ENCODE measurements at regions not wholly inside any gene's neighbourhood (a gene's known extent, or its start where the extent isn't known, plus 50 kb on each side); places are given as distances from the start of the nearest gene placed in this dataset.

GRCh38 chr5:168088410-168089173 is 202.9 kb upstream of the WWC1 start:
- H3K9me2 ChIP-seq (ENCODE audit: insufficient read depth, low read length): no peaks in the 10 kb centered on the region
- no peak overlapping the region for H2AFZ ChIP-seq (ENCODE audit: low read depth, low read length)
- H3K27ac ChIP-seq (ENCODE audit: low read length): no peak overlapping the region
- H3K9ac ChIP-seq (ENCODE audit: low read length): no peak overlapping the region
- TF ChIP-seq SMC3 (conservative IDR thresholded peaks at IDR 0.05; ENCODE audit: poor library complexity) (no peak), EZH2 (IDR thresholded peaks at IDR 0.05; ENCODE audit: borderline replicate concordance, insufficient read depth, low read length, poor library complexity, severe bottlenecking) (no peak), POLR2AphosphoS5 (IDR thresholded peaks at IDR 0.05) (no peak), RAD21 (conservative IDR thresholded peaks at IDR 0.05) (no peak), MXI1 (conservative IDR thresholded peaks at IDR 0.05; ENCODE audit: poor library complexity, severe bottlenecking) (no peak), CTCF (IDR thresholded peaks at IDR 0.05; ENCODE audit: poor library complexity, severe bottlenecking) (no peak), REST (IDR thresholded peaks at IDR 0.05; ENCODE audit: borderline replicate concordance) (no peak), TAF1 (IDR thresholded peaks at IDR 0.05; ENCODE audit: low read depth) (no peak)
- H3K4me3 ChIP-seq (ENCODE audit: low read length): no peak overlapping the region
- no peaks in the 10 kb centered on the region for H3K27me3 ChIP-seq (ENCODE audit: insufficient read depth, low read depth, low read length)
- no peaks in the 10 kb centered on the region for H3K9me3 ChIP-seq (ENCODE audit: low read length)
- no peak overlapping the region for H3K4me2 ChIP-seq (ENCODE audit: low read length)
- H3K79me2 ChIP-seq (replicated peaks; ENCODE audit: insufficient read depth, low read length): no peaks in the 10 kb centered on the region
- H4K20me1 ChIP-seq (ENCODE audit: insufficient read depth): no peaks in the 10 kb centered on the region
- no peaks in the 10 kb centered on the region for H3F3A ChIP-seq (ENCODE audit: insufficient read depth, low read length, poor library complexity, severe bottlenecking)
- H3K36me3 ChIP-seq (ENCODE audit: insufficient read depth, low read length): no peaks in the 10 kb centered on the region

GRCh38 chr5:168089201-168089887 is 202.1 kb upstream of the WWC1 start:
- no peaks in the 10 kb centered on the region for H3K27me3 ChIP-seq (ENCODE audit: insufficient read depth, low read depth, low read length)
- H3K9ac ChIP-seq (ENCODE audit: low read length): no peak overlapping the region
- H4K20me1 ChIP-seq (ENCODE audit: insufficient read depth): no peaks in the 10 kb centered on the region
- H3K9me2 ChIP-seq (ENCODE audit: insufficient read depth, low read length): no peaks in the 10 kb centered on the region
- TF ChIP-seq RAD21 (conservative IDR thresholded peaks at IDR 0.05): no peak
- TF ChIP-seq EP300 (conservative IDR thresholded peaks at IDR 0.05; ENCODE audit: poor library complexity, severe bottlenecking): no peak
- no peak for TF ChIP-seq TAF1 (IDR thresholded peaks at IDR 0.05; ENCODE audit: low read depth)
- TF ChIP-seq POLR2AphosphoS5 (IDR thresholded peaks at IDR 0.05): no peak
- TF ChIP-seq CTCF (IDR thresholded peaks at IDR 0.05; ENCODE audit: poor library complexity, severe bottlenecking): no peak
- no peak for TF ChIP-seq SMC3 (conservative IDR thresholded peaks at IDR 0.05; ENCODE audit: poor library complexity)
- TF ChIP-seq EZH2 (IDR thresholded peaks at IDR 0.05; ENCODE audit: borderline replicate concordance, insufficient read depth, low read length, poor library complexity, severe bottlenecking): no peak
- TF ChIP-seq MXI1 (conservative IDR thresholded peaks at IDR 0.05; ENCODE audit: poor library complexity, severe bottlenecking): no peak
- TF ChIP-seq REST (IDR thresholded peaks at IDR 0.05; ENCODE audit: borderline replicate concordance): no peak
- H3K36me3 ChIP-seq (ENCODE audit: insufficient read depth, low read length): no peaks in the 10 kb centered on the region
- H3K79me2 ChIP-seq (replicated peaks; ENCODE audit: insufficient read depth, low read length): no peaks in the 10 kb centered on the region
- H3F3A ChIP-seq (ENCODE audit: insufficient read depth, low read length, poor library complexity, severe bottlenecking): no peaks in the 10 kb centered on the region
- no peak overlapping the region for H3K27ac ChIP-seq (ENCODE audit: low read length)
- no peak overlapping the region for H3K4me3 ChIP-seq (ENCODE audit: low read length)
- no peak overlapping the region for H3K4me2 ChIP-seq (ENCODE audit: low read length)
- H2AFZ ChIP-seq (ENCODE audit: low read depth, low read length): no peak overlapping the region
- no peaks in the 10 kb centered on the region for H3K9me3 ChIP-seq (ENCODE audit: low read length)
